ENCODE measurements at regions not wholly inside any gene's neighbourhood (a gene's known extent, or its start where the extent isn't known, plus 50 kb on each side); places are given as distances from the start of the nearest gene placed in this dataset.

GRCh38 chr4:100593935-100594334 lies 76.1 kb upstream of the EMCN start:
- TF ChIP-seq GATA2 (IDR thresholded peaks at IDR 0.05; ENCODE audit: low read depth, low read length) (no peak), GATA3 (IDR thresholded peaks at IDR 0.05; ENCODE audit: low read depth, low read length) (no peak)

Data from SH-SY5Y (cell line).